Liver (tissue), 8 donors: ENCODE measurements at regions not wholly inside any gene's neighbourhood (a gene's known extent, or its start where the extent isn't known, plus 50 kb on each side); places are given as distances from the start of the nearest gene placed in this dataset.

ENCODE experiments used
- DNase-seq: peaks from one replicate; pipeline ENCODE4 v3.0.0-alpha.2; 2017; ENCODE audit warnings: low spot score
- H3K27ac ChIP-seq, 2 donors: one replicate each; pipeline ENCODE4 v1.7.0; 2013; ENCODE audit warnings: inconsistent platforms in 2 of 2, low read length in 2 of 2, control low read depth in 1 of 2, low read depth in 1 of 2, mild to moderate bottlenecking in 1 of 2
- H3K27me3 ChIP-seq, 4 donors: one replicate each; pipeline versions ENCODE4 v1.6.1 to v1.7.0; 2013; ENCODE audit warnings: low read length in 3 of 4, inconsistent platforms in 1 of 4, mild to moderate bottlenecking in 1 of 4, moderate library complexity in 1 of 4; ENCODE audit not compliant: control insufficient read depth in 4 of 4, insufficient read depth in 4 of 4
- H3K36me3 ChIP-seq, 4 donors: one replicate each; pipeline versions ENCODE4 v1.6.1 to v1.7.0; 2013; ENCODE audit warnings: low read length in 3 of 4, mild to moderate bottlenecking in 3 of 4, low read depth in 1 of 4, moderate library complexity in 1 of 4; ENCODE audit not compliant: control insufficient read depth in 4 of 4, insufficient read depth in 3 of 4
- H3K4me1 ChIP-seq, 4 donors: one replicate each; pipeline versions ENCODE4 v1.6.1 to v1.7.0; 2013; ENCODE audit warnings: low read length in 3 of 4, mild to moderate bottlenecking in 3 of 4, moderate library complexity in 1 of 4; ENCODE audit not compliant: control insufficient read depth in 4 of 4, insufficient read depth in 4 of 4
- H3K4me3 ChIP-seq, 3 donors: one replicate each; pipeline versions ENCODE4 v1.6.1 to v1.7.0; 2013; ENCODE audit warnings: low read length in 3 of 3, control low read depth in 1 of 3, low read depth in 1 of 3, mild to moderate bottlenecking in 1 of 3
- H3K9ac ChIP-seq, 2 donors: one replicate each; pipeline ENCODE4 v1.7.0; 2013; ENCODE audit warnings: low read length in 2 of 2, mild to moderate bottlenecking in 2 of 2, moderate library complexity in 2 of 2, control low read depth in 1 of 2, low read depth in 1 of 2
- H3K9me3 ChIP-seq, 4 donors: one replicate each; pipeline versions ENCODE4 v1.6.1 to v1.7.0; 2013; ENCODE audit warnings: low read length in 3 of 4; ENCODE audit not compliant: control insufficient read depth in 4 of 4
- ATF3 ChIP-seq: IDR thresholded peaks from 2 replicates; pipeline ENCODE4 v1.6.1; 2016; ENCODE audit warnings: antibody characterized with exemption
- CTCF ChIP-seq: fragments of 150-350 bp; IDR thresholded peaks from 2 replicates; pipeline ENCODE4 v1.5.1; 2017; ENCODE audit warnings: improper control_type of control experiment, low read depth, low read length; ENCODE audit not compliant: missing input control
- EGR1 ChIP-seq, 2 donors: IDR thresholded peaks; 2 replicates each; pipeline ENCODE4 v1.6.1; 2016 to 2018; ENCODE audit warnings: antibody characterized with exemption in 2 of 2, low read depth in 2 of 2
- FOXA2 ChIP-seq: IDR thresholded peaks from 2 replicates; pipeline ENCODE4 v1.6.1; 2016; ENCODE audit warnings: antibody characterized with exemption
- GABPA ChIP-seq, 2 donors: IDR thresholded peaks in 1 of 2; conservative IDR thresholded peaks in 1 of 2; 2 replicates each; pipeline ENCODE4 v1.6.1; 2016; ENCODE audit warnings: antibody characterized with exemption in 2 of 2, mild to moderate bottlenecking in 1 of 2, moderate library complexity in 1 of 2
- HNF4G ChIP-seq: IDR thresholded peaks from 2 replicates; pipeline ENCODE4 v1.6.1; 2016; ENCODE audit warnings: antibody characterized with exemption
- JUND ChIP-seq, 2 donors: IDR thresholded peaks; 2 replicates each; pipeline ENCODE4 v1.6.1; 2016; ENCODE audit warnings: antibody characterized with exemption in 2 of 2
- MAX ChIP-seq: IDR thresholded peaks from 2 replicates; pipeline ENCODE4 v1.6.1; 2016; ENCODE audit warnings: antibody characterized with exemption
- NR2F2 ChIP-seq: IDR thresholded peaks from 2 replicates; pipeline ENCODE4 v1.6.1; 2016; ENCODE audit warnings: antibody characterized with exemption
- RAD21 ChIP-seq, 2 donors: IDR thresholded peaks; 2 replicates each; pipeline ENCODE4 v1.6.1; 2016; ENCODE audit warnings: antibody characterized with exemption in 2 of 2, mild to moderate bottlenecking in 2 of 2
- REST ChIP-seq: IDR thresholded peaks from 2 replicates; pipeline ENCODE4 v1.6.1; 2016; ENCODE audit warnings: antibody characterized with exemption, mild to moderate bottlenecking
- RXRA ChIP-seq, 2 donors: IDR thresholded peaks; 2 replicates each; pipeline ENCODE4 v1.6.1; 2017 to 2018; ENCODE audit warnings: antibody characterized with exemption in 2 of 2, mild to moderate bottlenecking in 1 of 2
- SP1 ChIP-seq: IDR thresholded peaks from 2 replicates; pipeline ENCODE4 v1.6.1; 2018; ENCODE audit warnings: antibody characterized with exemption, mild to moderate bottlenecking
- TAF1 ChIP-seq: conservative IDR thresholded peaks from 2 replicates; pipeline ENCODE4 v1.6.1; 2016; ENCODE audit warnings: antibody characterized with exemption, mild to moderate bottlenecking
- YY1 ChIP-seq: IDR thresholded peaks from 2 replicates; pipeline ENCODE4 v1.6.1; 2016; ENCODE audit warnings: antibody characterized with exemption, mild to moderate bottlenecking
- ZBTB33 ChIP-seq: IDR thresholded peaks from 2 replicates; pipeline ENCODE4 v1.6.1; 2016; ENCODE audit warnings: antibody characterized with exemption
- WGBS: extraction: QIAGEN DNeasy Blood & Tissue Kit; methylation state at CpG from one replicate; pipeline ENCODE4 v1.1.7; 2013; 5-methylcytosine and 5-hydroxymethylcytosine counted together
- donor health status: healthy.
- donor health status: healthy.
- donor health status: healthy.
- donor health status: healthy.
- donor health status: healthy.

- 62% methylated on average over 2 of the region's 2 CpGs for WGBS
- Histone ChIP-seq H3K27ac (no peak overlapping the region), H3K27me3 (no peaks in the 10 kb centered on the region), H3K4me1 (no peaks in the 10 kb centered on the region), H3K4me3 (no peak overlapping the region), H3K9me3 (peaks cover 0 to 6% (median 0%) of the 10 kb centered on the region in 4 donors), H3K36me3 (no peaks in the 10 kb centered on the region), H3K9ac (no peak overlapping the region)
- TF ChIP-seq JUND (IDR thresholded peaks at IDR 0.05): no peak
- TF ChIP-seq GABPA (IDR thresholded peaks at IDR 0.05 in 1 of 2, conservative IDR thresholded peaks at IDR 0.05 in 1 of 2): no peak
- TF ChIP-seq EGR1 (IDR thresholded peaks at IDR 0.05; ENCODE audit: low read depth in 2 of 2): no peak
- no peak for TF ChIP-seq ATF3
- TF ChIP-seq FOXA2: no peak
- no peak for DNase-seq
Measured at GRCh38 chr3:118529554-118529953, 505.1 kb downstream of the IGSF11 start.

- 82% methylated on average over 4 of the region's 4 CpGs for WGBS
- no peak overlapping the region for H3K27ac ChIP-seq
Measured at GRCh38 chr3:118530350-118530922, 504.2 kb downstream of the IGSF11 start.

More at GRCh38 chr3:118530350-118530922, 504.2 kb downstream of the IGSF11 start:
- no peak for DNase-seq
- Histone ChIP-seq H3K4me3 (no peak overlapping the region), H3K4me1 (no peaks in the 10 kb centered on the region), H3K36me3 (no peaks in the 10 kb centered on the region), H3K9ac (no peak overlapping the region), H3K27me3 (no peaks in the 10 kb centered on the region), H3K9me3 (peaks cover 0 to 6% (median 0%) of the 10 kb centered on the region in 4 donors)
- no peak for TF ChIP-seq RXRA (IDR thresholded peaks at IDR 0.05)
- no peak for TF ChIP-seq GABPA (IDR thresholded peaks at IDR 0.05 in 1 of 2, conservative IDR thresholded peaks at IDR 0.05 in 1 of 2)
- no peak for TF ChIP-seq REST
- no peak for TF ChIP-seq JUND (IDR thresholded peaks at IDR 0.05)
- TF ChIP-seq YY1: no peak
- no peak for TF ChIP-seq SP1
- TF ChIP-seq HNF4G: no peak
- TF ChIP-seq ZBTB33: no peak
- no peak for TF ChIP-seq RAD21 (IDR thresholded peaks at IDR 0.05)
- no peak for TF ChIP-seq MAX
- no peak for TF ChIP-seq FOXA2
- TF ChIP-seq NR2F2: no peak
- no peak for TF ChIP-seq CTCF
- no peak for TF ChIP-seq ATF3
- no peak for TF ChIP-seq EGR1 (IDR thresholded peaks at IDR 0.05; ENCODE audit: low read depth in 2 of 2)
- no peak for TF ChIP-seq TAF1
